K562 (cell line): ENCODE measurements at regions not wholly inside any gene's neighbourhood (a gene's known extent, or its start where the extent isn't known, plus 50 kb on each side); places are given as distances from the start of the nearest gene placed in this dataset.

ENCODE experiments used
- ATAC-seq: fragments of 200-7000 bp; cut with Tn5 transposase; 3 replicates; pipeline ENCODE4 v1.9.1; 2020; ENCODE audit warnings: moderate library complexity
- BruUV-seq: library from RNA; stranded (reverse); fragments of 400-500 nt; replicated peaks from 2 replicates; lab custom pipeline; 2021; lab: Mats Ljungman, UMichigan
- CTCF ChIA-PET: fragments of 300-600 bp; formaldehyde crosslinking; extraction: SDS; loops from one replicate; lab custom pipeline; 2021; ENCODE audit warnings: low intra/inter-chr PET ratio; lab: Yijun Ruan, JAX
- POLR2A ChIA-PET: fragments of 300-600, 350-650 bp; sonication (Branson Sonifier 250); formaldehyde crosslinking; extraction: SDS; loops from one replicate; lab custom pipeline; 2021; ENCODE audit warnings: antibody characterized with exemption, inconsistent platforms; lab: Yijun Ruan, JAX
- DNase-seq, 4 experiments: peaks; one replicate each; pipeline versions ENCODE4 v3.0.0 to v3.0.0-alpha.2; 2011 to 2018; ENCODE audit warnings: low spot score in 3 of 4, mixed read lengths in 3 of 4; ENCODE audit errors: extremely low read depth in 1 of 4
- FAIRE-seq: peaks from 2 replicates; lab custom pipeline; 2011; peaks lifted over from hg19 to GRCh38; lab: Jason Lieb, UNC
- H2AFZ ChIP-seq: 2 replicates; pipeline ENCODE4 v1.6.0; 2011; ENCODE audit warnings: low read depth, low read length, control low read depth, inconsistent platforms
- H3K27ac ChIP-seq: fragments of 200-600 bp; 3 replicates; pipeline ENCODE4 v1.8.0; 2011; ENCODE audit warnings: low read depth, mild to moderate bottlenecking, control low read depth, inconsistent platforms, low read length, moderate library complexity, mixed read lengths; ENCODE audit errors: extremely low read depth
- H3K27me3 ChIP-seq, 2 experiments: fragments of 300-600 bp in 1 of 2; 2 replicates in 1 of 2; 3 replicates in 1 of 2; pipeline versions ENCODE4 v1.6.0 to v1.8.0; 2011; ENCODE audit warnings: inconsistent platforms in 2 of 2, low read length in 2 of 2, mild to moderate bottlenecking in 1 of 2, mixed read lengths in 1 of 2, moderate library complexity in 1 of 2; ENCODE audit not compliant: control insufficient read depth in 2 of 2, insufficient read depth in 2 of 2
- H3K36me3 ChIP-seq: fragments of 300-600 bp; 3 replicates; pipeline ENCODE4 v1.8.0; 2011; ENCODE audit warnings: mild to moderate bottlenecking, low read length, inconsistent platforms; ENCODE audit not compliant: control insufficient read depth, insufficient read depth
- H3K4me1 ChIP-seq, 2 experiments: fragments of 200-600 bp in 1 of 2; replicated peaks in 1 of 2; 2 replicates in 1 of 2; 3 replicates in 1 of 2; pipeline versions ENCODE4 v1.5.1 to v1.8.0; 2011; ENCODE audit warnings: inconsistent platforms in 2 of 2, low read length in 2 of 2, mild to moderate bottlenecking in 1 of 2, mixed read lengths in 1 of 2, moderate library complexity in 1 of 2; ENCODE audit not compliant: control insufficient read depth in 2 of 2, insufficient read depth in 2 of 2
- H3K4me2 ChIP-seq: 2 replicates; pipeline ENCODE4 v1.6.1; 2011; ENCODE audit warnings: low read length, control low read depth, inconsistent platforms, mixed read lengths; ENCODE audit not compliant: insufficient read depth
- H3K4me3 ChIP-seq: fragments of 200-600 bp; sonication (generic), shearing (Covaris generic); 2 replicates; pipeline ENCODE4 v1.5.1; 2016; ENCODE audit warnings: control low read depth, inconsistent platforms
- H3K79me2 ChIP-seq: fragments of 200-600 bp; 3 replicates; pipeline ENCODE4 v1.8.0; 2011; ENCODE audit warnings: low read length, inconsistent platforms; ENCODE audit not compliant: control insufficient read depth, insufficient read depth
- H3K9ac ChIP-seq, 2 experiments: 2 replicates each; pipeline versions ENCODE4 v1.6.0 to v1.6.1; 2011; ENCODE audit warnings: low read depth in 2 of 2, low read length in 2 of 2, control low read depth in 1 of 2, inconsistent platforms in 1 of 2, mild to moderate bottlenecking in 1 of 2, mixed read lengths in 1 of 2; ENCODE audit not compliant: insufficient read depth in 1 of 2
- H3K9me1 ChIP-seq: one replicate; pipeline ENCODE4 v1.6.0; 2011; ENCODE audit warnings: inconsistent platforms, mild to moderate bottlenecking, low read length, moderate library complexity; ENCODE audit not compliant: control insufficient read depth, insufficient read depth
- H3K9me3 ChIP-seq: replicated peaks from 2 replicates; pipeline ENCODE4 v1.5.1; 2011; ENCODE audit warnings: low read depth, low read length, inconsistent platforms; ENCODE audit not compliant: control insufficient read depth, insufficient read depth
- H4K20me1 ChIP-seq: replicated peaks from 2 replicates; pipeline ENCODE4 v1.6.1; 2011; ENCODE audit warnings: low read length, inconsistent platforms, mixed read lengths; ENCODE audit not compliant: control insufficient read depth, insufficient read depth
- ARID3A ChIP-seq: IDR thresholded peaks from 2 replicates; pipeline ENCODE4 v1.6.1; 2012; ENCODE audit warnings: low read depth, low read length, improper control_type of control experiment, borderline replicate concordance
- CBX2 ChIP-seq: fragments of 200-600 bp; sonication (generic); IDR thresholded peaks from one replicate; pipeline ENCODE4 v1.6.1; 2012; ENCODE audit warnings: mild to moderate bottlenecking, low read length, inconsistent platforms; ENCODE audit not compliant: insufficient read depth, poor library complexity, severe bottlenecking
- CEBPG ChIP-seq, 3 experiments: fragments of 200-800 bp in 1 of 3; sonication (Bioruptor generic) in 1 of 3; sonication (generic) in 1 of 3; formaldehyde crosslinking in 1 of 3; IDR thresholded peaks in 2 of 3; conservative IDR thresholded peaks in 1 of 3; 2 replicates each; pipeline versions ENCODE4 v1.6.1 to v1.8.0; 2016 to 2022; ENCODE audit warnings: missing compliant biosample characterization in 2 of 3, missing genetic modification characterization in 2 of 3, mild to moderate bottlenecking in 1 of 3, missing genetic modification reagents in 1 of 3
- CREB5 ChIP-seq: fragments of 250-450 bp; sonication (Bioruptor Pico); IDR thresholded peaks from 2 replicates; pipeline ENCODE4 v1.5.0; 2020; ENCODE audit warnings: mild to moderate bottlenecking
- ETV6 ChIP-seq, 3 experiments: fragments of 150-350 bp in 1 of 3; sonication (generic) in 1 of 3; formaldehyde crosslinking in 1 of 3; IDR thresholded peaks; 2 replicates each; pipeline versions ENCODE4 v1.6.1 to v1.8.0; 2014 to 2022; ENCODE audit warnings: borderline replicate concordance in 2 of 3, low read depth in 2 of 3, antibody characterized with exemption in 1 of 3, low read length in 1 of 3, mild to moderate bottlenecking in 1 of 3, missing genetic modification reagents in 1 of 3
- FOXJ2 ChIP-seq: fragments of 200-800 bp; sonication (Bioruptor generic); IDR thresholded peaks from 2 replicates; pipeline ENCODE4 v1.6.1; 2016; ENCODE audit warnings: missing genetic modification characterization, missing compliant biosample characterization
- GABPA ChIP-seq: fragments of 200-800 bp; sonication (Bioruptor generic); conservative IDR thresholded peaks from 2 replicates; pipeline ENCODE4 v1.6.1; 2016; ENCODE audit warnings: low read depth, missing genetic modification characterization, missing compliant biosample characterization
- NEUROD1 ChIP-seq: fragments of 150-350 bp; IDR thresholded peaks from 2 replicates; pipeline ENCODE4 v1.6.1; 2014; ENCODE audit warnings: borderline replicate concordance, low read length, low read depth; ENCODE audit not compliant: partially characterized antibody
- PKNOX1 ChIP-seq: fragments of 450-650 bp; IDR thresholded peaks from 2 replicates; pipeline ENCODE4 v1.6.1; 2016
- POLR2H ChIP-seq: IDR thresholded peaks from 2 replicates; pipeline ENCODE4 v1.6.1; 2016; ENCODE audit warnings: missing genetic modification characterization, low read depth, mild to moderate bottlenecking, control low read depth, missing compliant biosample characterization, moderate library complexity
- SMAD4 ChIP-seq: fragments of 250-450 bp; sonication (Bioruptor Pico); conservative IDR thresholded peaks from 2 replicates; pipeline ENCODE4 v1.8.0; 2021; ENCODE audit warnings: inconsistent platforms, mild to moderate bottlenecking, moderate library complexity
- STAT5A ChIP-seq: IDR thresholded peaks from 2 replicates; pipeline ENCODE4 v1.6.1; 2012; ENCODE audit warnings: low read length, inconsistent platforms, borderline replicate concordance
- TBP ChIP-seq: optimal IDR thresholded peaks from 2 replicates; pipeline ENCODE3; 2011; ENCODE audit warnings: low read depth, low read length, improper control_type of control experiment
- TCFL5 ChIP-seq: fragments of 250-450 bp; sonication (Bioruptor Pico); conservative IDR thresholded peaks from 2 replicates; pipeline ENCODE4 v1.6.1; 2021; ENCODE audit warnings: mild to moderate bottlenecking, moderate library complexity, matching md5 sums
- ZBTB9 ChIP-seq: fragments of 450-650 bp; formaldehyde crosslinking; IDR thresholded peaks from 2 replicates; pipeline ENCODE4 v1.4.0; 2020; ENCODE audit warnings: mild to moderate bottlenecking, moderate library complexity
- ZNF133 ChIP-seq: fragments of 250-450 bp; sonication (Bioruptor Pico); IDR thresholded peaks from 2 replicates; pipeline ENCODE4 v1.4.0; 2020; ENCODE audit warnings: mild to moderate bottlenecking
- ZNF668 ChIP-seq: fragments of 250-450 bp; sonication (Bioruptor Pico); IDR thresholded peaks from 2 replicates; pipeline ENCODE4 v1.8.0; 2022; ENCODE audit warnings: mild to moderate bottlenecking, inconsistent platforms
- WGBS: fragments of 100-300 bp; shearing (Covaris generic); methylation state at CpG from one replicate; pipeline ENCODE4 v1.1.6; 2016; ENCODE audit warnings: low coverage, mixed read lengths; ENCODE audit not compliant: insufficient coverage; ENCODE audit errors: missing lambda C conversion rate; 5-methylcytosine and 5-hydroxymethylcytosine counted together
- in situ Hi-C: fragments of 300-500 bp; cut with MboI; formaldehyde crosslinking; loops from 4 replicates; pipeline ENCODE4 v1.15.0; 2018; ENCODE audit warnings: inconsistent platforms, mixed read lengths
- intact Hi-C: fragments of 100-400 bp; cut with micrococcal nuclease; formaldehyde crosslinking; loops from 2 replicates; pipeline ENCODE4 v1.14.2; 2022

GRCh38 chr18:38693104-38693503 is 1127.5 kb upstream of the CELF4 start:
- 0% methylated on average over 5 of the region's 5 CpGs for WGBS
- POLR2A ChIA-PET: no interaction called here
- intact Hi-C loops: no loop called here
- Histone ChIP-seq H3K79me2 (no peaks in the 10 kb centered on the region), H3K9ac (no peak overlapping the region), H2AFZ (no peak overlapping the region), H3K9me3 (no peaks in the 10 kb centered on the region; the same call in 1 of the 2 replicates), H3K4me2 (no peak overlapping the region), H3K4me1 (no peaks in the 10 kb centered on the region), H3K9me1 (no peaks in the 10 kb centered on the region), H3K27ac (no peak overlapping the region), H3K36me3 (no peaks in the 10 kb centered on the region), H4K20me1 (no peaks in the 10 kb centered on the region)
- no peak for ATAC-seq
- DNase-seq: no peak
- BruUV-seq: no TSS peak
- FAIRE-seq: no peak
- in situ Hi-C loops: no loop called here
- no peak for TF ChIP-seq CEBPG (CRISPR knock-in tag; IDR thresholded peaks at IDR 0.05)
- TF ChIP-seq CEBPG (tag; conservative IDR thresholded peaks at IDR 0.05 in 1 of 2, IDR thresholded peaks at IDR 0.05 in 1 of 2): no peak
- TF ChIP-seq TCFL5 (CRISPR knock-in tag): no peak
- TF ChIP-seq NEUROD1: no peak
- TF ChIP-seq STAT5A: no peak
- no peak for TF ChIP-seq GABPA (tag)
- TF ChIP-seq CREB5 (CRISPR knock-in tag): no peak
- no peak for TF ChIP-seq TBP
- TF ChIP-seq ETV6 (IDR thresholded peaks at IDR 0.05; ENCODE audit: borderline replicate concordance in 1 of 2, low read depth in 2 of 2, low read length in 1 of 2): no peak
- no peak for TF ChIP-seq ETV6 (CRISPR knock-in tag; IDR thresholded peaks at IDR 0.05; ENCODE audit: borderline replicate concordance)
- TF ChIP-seq POLR2H (tag): no peak
- TF ChIP-seq FOXJ2 (tag): no peak
- TF ChIP-seq ZBTB9: no peak
- TF ChIP-seq ARID3A: no peak
- TF ChIP-seq ZNF668 (CRISPR knock-in tag): no peak
- TF ChIP-seq SMAD4: no peak
- TF ChIP-seq PKNOX1: no peak
- TF ChIP-seq ZNF133: no peak
- no peak for TF ChIP-seq CBX2
- TF ChIP-seq, all 486 proteins: peak for 0
- CTCF ChIA-PET: no interaction called here
- Histone ChIP-seq H3K4me3 (no peak overlapping the region), H3K27me3 (no peaks in the 10 kb centered on the region)
